ENCODE measurements at regions not wholly inside any gene's neighbourhood (a gene's known extent, or its start where the extent isn't known, plus 50 kb on each side); places are given as distances from the start of the nearest gene placed in this dataset.

DNA sequence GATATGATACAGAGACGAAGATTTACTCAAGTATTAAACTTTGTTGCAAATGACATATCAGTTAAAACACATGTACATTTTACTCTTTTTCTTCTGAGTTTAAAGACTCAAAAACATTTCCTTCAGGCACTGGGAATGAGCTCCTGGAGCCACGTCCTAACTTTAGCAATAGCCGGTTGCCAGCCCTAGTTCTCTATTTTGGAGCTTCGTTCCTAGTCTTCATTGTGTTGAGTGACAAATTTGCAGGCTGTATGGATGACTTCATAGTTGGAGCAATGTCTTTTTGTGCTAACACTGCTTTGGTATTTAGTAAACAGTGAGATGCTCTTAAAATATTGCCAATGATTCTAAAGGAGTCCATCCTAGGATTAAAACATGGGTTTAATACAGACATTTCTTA lies 190.9 kb downstream of the FAT4 start:
- no peaks in the 10 kb centered on the region for H3K36me3 Mint-ChIP-seq (ENCODE audit: low read depth)
- H3K4me1 Mint-ChIP-seq: no peaks in the 10 kb centered on the region
- intact Hi-C loops (cut with micrococcal nuclease): no loop called here
- H3K27ac Mint-ChIP-seq: no peak overlapping the region
- peaks cover 1% of the 10 kb centered on the region for H3K9me3 Mint-ChIP-seq
- H3K27me3 Mint-ChIP-seq: no peaks in the 10 kb centered on the region
- DNase-seq: no peak
- no peak overlapping the region for H3K4me3 Mint-ChIP-seq

DNA sequence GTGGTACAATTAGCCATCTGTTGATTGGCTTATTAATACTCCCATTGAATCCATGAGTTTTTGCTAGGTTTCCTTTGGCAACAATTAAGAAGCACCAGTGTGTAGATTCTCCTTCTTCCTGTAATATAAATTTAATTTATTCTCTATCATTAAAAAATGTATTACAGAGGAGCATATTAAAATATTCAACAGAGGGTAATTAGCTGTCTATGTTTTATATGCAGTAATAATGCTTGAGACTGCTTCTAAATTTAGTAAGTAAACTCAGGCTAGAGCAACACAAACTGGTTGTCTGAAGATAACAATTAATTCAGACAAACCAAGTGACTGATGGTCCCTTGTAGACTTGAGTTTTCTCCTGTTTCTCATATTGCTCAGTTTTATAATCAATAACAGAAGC lies 192.4 kb downstream of the FAT4 start:
- intact Hi-C loops (cut with micrococcal nuclease): no loop called here
- Mint-ChIP-seq H3K27me3 (no peaks in the 10 kb centered on the region), H3K9me3 (peaks cover 3% of the 10 kb centered on the region), H3K36me3 (ENCODE audit: low read depth) (no peaks in the 10 kb centered on the region), H3K4me3 (no peak overlapping the region), H3K27ac (no peak overlapping the region), H3K4me1 (no peaks in the 10 kb centered on the region)
- DNase-seq: no peak

DNA sequence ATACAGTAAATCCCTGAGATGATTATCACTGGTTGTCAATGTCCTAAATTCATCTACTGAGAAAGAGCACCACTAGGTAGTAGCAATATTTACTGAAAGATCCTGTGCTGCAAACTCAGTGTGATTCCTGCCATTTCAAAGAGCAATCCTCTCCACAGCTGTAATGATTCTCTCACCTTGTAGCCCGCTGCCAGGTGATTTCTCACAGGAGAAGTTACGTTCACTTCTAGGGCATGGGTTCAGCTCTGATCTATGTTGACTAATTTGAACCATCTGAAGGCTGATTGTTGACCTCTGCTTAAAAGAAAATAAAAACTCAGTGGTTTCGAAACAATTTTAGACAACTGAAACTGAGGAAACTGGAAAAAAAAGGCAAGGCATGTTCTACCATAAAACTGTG lies 197.0 kb downstream of the FAT4 start:
- DNase-seq: no peak
- no peak overlapping the region for H3K4me3 Mint-ChIP-seq
- H3K27ac Mint-ChIP-seq: no peak overlapping the region
- H3K36me3 Mint-ChIP-seq (ENCODE audit: low read depth): no peaks in the 10 kb centered on the region
- no peaks in the 10 kb centered on the region for H3K4me1 Mint-ChIP-seq
- peaks cover 3% of the 10 kb centered on the region for H3K9me3 Mint-ChIP-seq
- H3K27me3 Mint-ChIP-seq: no peaks in the 10 kb centered on the region
- intact Hi-C loops (cut with micrococcal nuclease): no loop called here

DNA sequence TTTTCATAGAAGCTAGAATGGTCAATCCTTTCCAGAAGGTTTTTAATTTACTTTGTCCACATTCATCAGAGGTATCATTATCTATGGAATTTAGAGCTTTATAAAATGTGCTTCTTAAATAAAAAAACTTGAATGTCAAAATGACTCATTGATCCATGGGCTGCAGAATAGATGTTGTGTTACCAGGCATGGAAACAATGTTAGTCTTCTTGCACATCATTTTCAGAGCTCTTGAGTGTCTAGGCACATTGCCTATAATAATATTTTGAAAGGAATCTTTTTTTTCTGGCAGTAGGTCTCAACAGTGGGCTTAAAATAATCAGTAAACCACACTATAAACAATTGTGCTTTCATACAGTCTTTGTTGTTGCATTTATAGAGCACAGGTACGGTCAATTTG lies 200.3 kb downstream of the FAT4 start:
- Mint-ChIP-seq H3K4me1 (no peaks in the 10 kb centered on the region), H3K4me3 (no peak overlapping the region), H3K9me3 (peaks cover 3% of the 10 kb centered on the region), H3K27ac (no peak overlapping the region), H3K27me3 (no peaks in the 10 kb centered on the region), H3K36me3 (ENCODE audit: low read depth) (no peaks in the 10 kb centered on the region)
- no peak for DNase-seq
- intact Hi-C loops (cut with micrococcal nuclease): no loop called here

DNA sequence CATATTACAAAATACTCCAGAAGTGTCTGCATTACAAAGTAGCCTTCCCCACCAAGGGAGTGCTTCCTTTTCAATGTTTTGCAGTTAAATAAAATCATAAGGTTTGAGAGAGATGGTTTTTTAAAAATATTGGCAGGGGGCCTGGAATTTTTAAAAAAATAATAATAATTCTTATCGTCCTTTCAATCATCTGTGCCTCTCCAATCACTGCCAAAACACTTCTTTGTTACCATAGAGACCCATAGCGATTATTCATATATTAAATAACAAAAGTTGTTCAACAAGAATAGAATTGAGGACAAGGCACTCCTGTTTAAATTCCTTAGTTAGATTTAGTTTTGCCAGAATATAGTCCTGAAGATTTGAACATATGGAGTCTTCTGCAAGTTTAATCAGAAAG lies 203.1 kb downstream of the FAT4 start:
- Mint-ChIP-seq H3K27me3 (no peaks in the 10 kb centered on the region), H3K36me3 (ENCODE audit: low read depth) (no peaks in the 10 kb centered on the region), H3K4me1 (no peaks in the 10 kb centered on the region), H3K9me3 (no peaks in the 10 kb centered on the region), H3K27ac (no peak overlapping the region), H3K4me3 (no peak overlapping the region)
- intact Hi-C loops (cut with micrococcal nuclease): no loop called here
- DNase-seq: no peak

DNA sequence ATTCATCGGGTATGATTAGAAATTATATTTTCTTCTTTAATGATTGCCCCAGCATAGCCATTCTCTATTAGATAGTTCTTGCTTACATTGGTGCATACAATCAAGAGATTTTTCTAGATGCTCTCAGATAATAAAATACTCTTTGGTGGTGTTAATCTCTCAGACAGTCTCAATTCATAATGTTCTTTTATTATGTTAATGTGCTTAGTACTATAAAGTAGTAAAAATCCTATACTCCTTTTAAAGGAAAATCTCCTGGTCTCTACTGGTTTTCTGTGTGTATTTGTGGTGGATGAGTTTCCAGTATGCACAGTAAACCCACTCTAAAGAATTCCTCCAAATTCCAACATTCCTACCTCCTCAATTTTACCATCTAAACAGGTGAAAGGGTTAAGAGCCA lies 203.5 kb downstream of the FAT4 start:
- H3K36me3 Mint-ChIP-seq (ENCODE audit: low read depth): no peaks in the 10 kb centered on the region
- no peaks in the 10 kb centered on the region for H3K4me1 Mint-ChIP-seq
- H3K9me3 Mint-ChIP-seq: no peaks in the 10 kb centered on the region
- no peaks in the 10 kb centered on the region for H3K27me3 Mint-ChIP-seq
- DNase-seq: no peak
- intact Hi-C loops (cut with micrococcal nuclease): no loop called here
- no peak overlapping the region for H3K4me3 Mint-ChIP-seq
- H3K27ac Mint-ChIP-seq: no peak overlapping the region

DNA sequence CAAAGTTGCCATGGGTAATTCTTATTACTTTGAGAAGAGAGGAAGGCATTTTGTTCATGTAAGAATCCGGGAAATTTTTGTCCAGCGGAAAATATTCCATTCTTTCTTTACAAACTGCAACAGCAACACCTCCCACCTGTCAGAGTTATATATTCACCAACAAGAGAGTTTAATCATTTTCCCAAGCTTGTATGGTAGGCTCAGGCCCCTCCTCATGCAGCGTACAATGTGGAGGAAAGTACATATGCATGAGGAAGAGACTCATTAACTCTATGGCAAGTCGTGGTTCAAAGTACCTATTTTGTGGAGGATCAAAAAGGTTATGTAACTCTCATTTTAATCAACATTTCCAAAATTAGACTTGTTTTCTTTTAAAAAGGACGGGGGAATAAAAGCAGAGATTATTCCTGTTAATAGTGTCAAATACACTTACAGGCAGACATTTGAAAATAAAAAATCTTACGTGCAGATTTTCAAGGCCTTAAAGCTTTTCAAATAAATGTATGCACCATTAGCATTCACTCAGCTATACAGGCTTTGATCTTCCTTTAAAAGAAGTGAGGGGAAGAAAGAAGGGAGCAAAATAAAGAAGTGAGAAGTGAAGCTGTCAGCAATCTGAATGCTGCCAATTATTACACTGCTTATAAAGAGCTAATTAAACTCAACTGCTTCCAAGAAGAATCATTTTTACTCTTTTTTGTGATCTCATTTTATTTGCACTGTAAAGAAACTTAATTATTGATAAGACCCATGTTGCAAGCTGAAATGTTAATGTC lies 204.8 kb downstream of the FAT4 start:
- Mint-ChIP-seq H3K27ac (no peak overlapping the region), H3K27me3 (no peaks in the 10 kb centered on the region), H3K4me3 (no peak overlapping the region), H3K9me3 (no peaks in the 10 kb centered on the region), H3K4me1 (no peaks in the 10 kb centered on the region), H3K36me3 (ENCODE audit: low read depth) (no peaks in the 10 kb centered on the region)
- intact Hi-C loops (cut with micrococcal nuclease): no loop called here
- DNase-seq: no peak

DNA sequence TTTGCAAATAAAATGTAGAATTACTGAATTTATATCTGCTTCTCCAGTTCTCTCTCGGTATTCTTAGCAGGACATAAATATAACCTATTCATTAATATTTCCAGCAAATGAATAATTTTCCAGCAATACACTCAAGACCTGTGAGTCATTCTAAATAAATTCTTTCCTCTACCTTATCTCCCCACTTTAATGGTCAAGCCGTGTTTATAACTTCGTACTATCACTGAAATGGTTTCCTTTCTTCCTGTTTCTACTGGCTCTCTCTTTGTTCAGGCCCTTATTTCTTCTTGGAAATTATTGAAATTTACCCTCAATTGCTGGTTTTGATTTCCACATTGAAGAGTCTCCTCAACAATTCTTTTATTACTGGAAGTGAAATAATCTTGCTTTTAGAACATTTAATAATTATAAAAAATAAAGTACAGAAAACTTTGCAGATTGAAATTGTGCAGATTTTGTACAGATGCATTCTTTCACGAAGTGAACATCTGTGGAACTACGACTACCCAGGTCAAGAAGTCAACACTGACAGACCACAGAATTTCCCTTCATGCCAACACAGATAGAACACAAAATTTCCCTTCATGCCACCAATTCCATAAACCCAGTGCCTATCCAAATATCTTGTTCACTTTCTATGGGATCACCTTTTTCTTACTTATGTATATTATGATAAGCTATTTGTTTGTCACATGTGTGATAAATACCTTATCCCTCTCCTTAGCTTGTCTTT lies 205.7 kb downstream of the FAT4 start:
- Mint-ChIP-seq H3K27ac (no peak overlapping the region), H3K4me1 (no peaks in the 10 kb centered on the region), H3K9me3 (no peaks in the 10 kb centered on the region), H3K4me3 (no peak overlapping the region), H3K36me3 (ENCODE audit: low read depth) (no peaks in the 10 kb centered on the region), H3K27me3 (no peaks in the 10 kb centered on the region)
- intact Hi-C loops (cut with micrococcal nuclease): no loop called here
- no peak for DNase-seq

DNA sequence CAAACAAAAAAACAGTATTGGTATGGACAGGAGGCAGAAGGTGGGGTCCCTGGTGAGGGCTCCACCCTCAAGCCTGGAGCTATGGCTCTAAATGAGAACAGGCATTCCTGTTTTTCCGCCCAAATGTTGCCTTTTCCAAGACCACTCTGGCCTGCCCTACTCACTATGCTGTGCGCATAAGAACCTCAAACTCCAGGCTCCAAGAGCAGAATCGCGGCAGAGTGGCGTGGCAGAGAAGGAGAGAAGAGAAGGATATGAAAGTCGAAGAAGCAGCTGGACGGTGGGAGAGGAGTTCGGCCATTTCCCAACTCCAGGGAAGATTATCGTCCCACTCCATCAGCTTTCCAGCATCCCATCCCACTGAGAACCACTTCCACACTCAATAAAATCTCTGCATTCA lies 207.8 kb downstream of the FAT4 start:
- H3K27ac Mint-ChIP-seq: no peak overlapping the region
- H3K4me3 Mint-ChIP-seq: no peak overlapping the region

DNA sequence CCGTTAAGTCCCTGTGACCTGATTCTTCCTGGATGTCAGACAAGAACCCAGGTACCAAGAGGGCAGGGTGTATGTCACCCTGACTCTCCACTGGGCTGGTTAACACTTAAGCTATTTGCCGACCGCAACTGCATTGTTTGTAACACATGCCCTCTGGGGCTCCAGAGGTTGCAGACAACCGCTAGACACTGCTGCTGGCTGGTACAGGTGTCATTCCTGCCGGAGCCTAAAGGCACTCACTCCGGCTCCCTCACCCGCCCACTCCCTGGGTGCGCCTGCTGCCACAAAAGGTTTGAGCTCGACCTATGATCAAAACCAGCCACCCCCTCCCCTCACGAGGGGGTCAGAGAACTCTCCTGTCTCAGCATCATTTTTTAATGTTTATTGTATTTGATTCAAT lies 208.2 kb downstream of the FAT4 start:
- Mint-ChIP-seq H3K4me3 (no peak overlapping the region), H3K36me3 (ENCODE audit: low read depth) (no peaks in the 10 kb centered on the region), H3K9me3 (no peaks in the 10 kb centered on the region), H3K4me1 (no peaks in the 10 kb centered on the region), H3K27me3 (no peaks in the 10 kb centered on the region), H3K27ac (no peak overlapping the region)
- intact Hi-C loops (cut with micrococcal nuclease): no loop called here
- no peak for DNase-seq

More for the DNA sequence above, 207.8 kb downstream of the FAT4 start:
- intact Hi-C loops (cut with micrococcal nuclease): no loop called here
- H3K4me1 Mint-ChIP-seq: no peaks in the 10 kb centered on the region
- no peaks in the 10 kb centered on the region for H3K9me3 Mint-ChIP-seq
- DNase-seq: no peak
- no peaks in the 10 kb centered on the region for H3K27me3 Mint-ChIP-seq
- H3K36me3 Mint-ChIP-seq (ENCODE audit: low read depth): no peaks in the 10 kb centered on the region

DNA sequence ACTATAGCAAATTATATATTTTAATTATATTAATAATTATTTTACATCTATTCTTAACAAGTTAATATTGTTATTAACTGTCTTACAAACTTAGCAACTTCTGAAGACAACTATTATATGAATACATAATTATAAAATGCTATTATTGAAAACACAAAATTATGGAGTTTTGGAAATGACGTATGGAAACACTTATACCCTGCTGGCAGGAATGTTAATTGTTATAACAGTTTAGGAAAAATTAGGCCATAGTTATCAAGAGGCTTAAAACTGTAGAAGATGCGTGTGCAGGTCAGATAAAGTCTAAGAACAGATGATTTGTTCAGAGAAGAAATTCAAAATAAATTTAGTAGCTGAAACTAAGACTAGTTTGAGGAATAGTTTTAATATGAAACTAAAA lies 211.7 kb downstream of the FAT4 start:
- no peaks in the 10 kb centered on the region for H3K4me1 Mint-ChIP-seq
- no peak for DNase-seq
- no peak overlapping the region for H3K27ac Mint-ChIP-seq
- H3K27me3 Mint-ChIP-seq: no peaks in the 10 kb centered on the region
- H3K36me3 Mint-ChIP-seq (ENCODE audit: low read depth): no peaks in the 10 kb centered on the region
- no peaks in the 10 kb centered on the region for H3K9me3 Mint-ChIP-seq
- no peak overlapping the region for H3K4me3 Mint-ChIP-seq
- intact Hi-C loops (cut with micrococcal nuclease): no loop called here

DNA sequence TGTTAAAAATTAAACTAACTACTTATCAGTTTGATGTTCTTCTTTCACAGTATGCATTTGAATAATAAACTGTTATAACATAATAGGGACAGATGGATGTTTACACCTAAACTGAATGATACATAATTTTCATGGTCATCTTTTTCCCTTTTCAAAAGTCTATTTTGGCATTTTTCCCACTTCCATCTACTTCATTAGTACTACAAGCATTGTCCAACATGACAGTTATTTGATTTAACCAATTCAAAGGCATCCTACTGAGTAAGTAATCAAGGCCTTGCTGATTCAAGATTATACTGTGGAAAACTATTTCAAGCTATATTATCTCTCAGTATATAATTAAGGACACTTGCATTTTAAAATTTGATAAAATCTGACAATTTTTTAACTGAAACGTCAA lies 212.9 kb downstream of the FAT4 start:
- no peaks in the 10 kb centered on the region for H3K36me3 Mint-ChIP-seq (ENCODE audit: low read depth)
- H3K27me3 Mint-ChIP-seq: no peaks in the 10 kb centered on the region
- H3K9me3 Mint-ChIP-seq: no peaks in the 10 kb centered on the region
- no peak overlapping the region for H3K4me3 Mint-ChIP-seq
- H3K27ac Mint-ChIP-seq: no peak overlapping the region
- no peaks in the 10 kb centered on the region for H3K4me1 Mint-ChIP-seq
- intact Hi-C loops (cut with micrococcal nuclease): no loop called here
- DNase-seq: no peak

DNA sequence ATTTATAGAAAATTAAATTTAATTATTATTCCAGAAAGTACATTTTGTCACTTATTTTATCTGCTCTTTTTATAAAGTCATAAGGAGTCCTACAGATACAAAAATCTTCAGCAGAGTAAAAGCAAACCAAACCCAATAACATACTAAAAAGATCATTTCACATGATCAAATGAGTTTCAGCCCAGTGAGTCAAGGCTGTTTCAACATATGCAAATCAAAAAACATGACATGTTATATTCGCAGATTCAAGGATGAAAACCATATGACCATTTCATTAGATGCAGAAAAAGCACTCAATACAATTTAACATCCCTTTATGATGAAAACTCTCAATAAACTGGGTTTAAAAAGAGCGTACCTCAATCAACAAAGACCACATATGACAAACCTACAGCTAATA lies 214.3 kb downstream of the FAT4 start:
- no peak for DNase-seq
- intact Hi-C loops (cut with micrococcal nuclease): no loop called here
- H3K4me3 Mint-ChIP-seq: no peak overlapping the region
- H3K9me3 Mint-ChIP-seq: no peaks in the 10 kb centered on the region
- no peaks in the 10 kb centered on the region for H3K27me3 Mint-ChIP-seq
- no peaks in the 10 kb centered on the region for H3K4me1 Mint-ChIP-seq
- H3K36me3 Mint-ChIP-seq (ENCODE audit: low read depth): no peaks in the 10 kb centered on the region
- no peak overlapping the region for H3K27ac Mint-ChIP-seq

DNA sequence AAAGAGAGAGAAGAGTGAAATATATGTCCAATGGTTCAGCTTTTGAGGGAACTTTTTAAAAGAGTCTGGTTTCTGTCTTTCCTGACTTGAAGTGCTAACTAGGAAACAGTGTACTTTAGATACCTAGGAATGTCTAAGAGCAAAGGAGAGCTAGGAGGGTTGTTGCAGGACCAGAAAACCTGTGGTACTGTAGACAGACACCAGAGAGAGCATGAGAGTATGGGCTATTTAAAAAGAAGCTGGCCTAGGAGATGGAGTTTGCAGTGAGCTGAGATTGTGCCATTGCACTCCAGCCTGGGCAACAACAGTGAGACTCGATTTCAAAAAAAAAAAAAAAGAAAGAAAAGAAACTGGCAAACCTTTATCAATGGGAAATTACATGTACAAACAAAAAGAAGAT lies 223.9 kb downstream of the FAT4 start:
- DNase-seq: no peak
- H3K4me1 Mint-ChIP-seq: no peaks in the 10 kb centered on the region
- H3K9me3 Mint-ChIP-seq: peaks cover 7% of the 10 kb centered on the region
- no peaks in the 10 kb centered on the region for H3K36me3 Mint-ChIP-seq (ENCODE audit: low read depth)
- intact Hi-C loops (cut with micrococcal nuclease): no loop called here
- H3K27me3 Mint-ChIP-seq: no peaks in the 10 kb centered on the region
- H3K27ac Mint-ChIP-seq: no peak overlapping the region
- no peak overlapping the region for H3K4me3 Mint-ChIP-seq

DNA sequence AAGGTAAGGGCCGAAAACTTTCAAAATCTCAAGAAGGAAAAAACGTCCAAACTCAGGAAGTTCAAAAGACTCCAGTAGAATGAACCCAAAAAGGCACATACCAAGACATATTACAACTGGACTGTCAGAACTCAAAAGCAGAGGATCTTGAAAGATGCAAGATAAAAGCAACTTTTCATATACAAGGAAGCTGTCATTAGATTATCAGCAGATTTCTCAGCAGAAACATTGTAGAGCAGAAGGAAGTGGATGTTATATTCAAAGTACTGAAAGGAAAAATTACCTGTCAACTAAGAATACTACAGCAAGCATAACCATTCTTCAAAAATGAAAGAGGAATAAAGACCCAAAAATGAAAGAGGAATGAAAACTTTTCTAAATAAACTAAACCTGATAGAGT lies 224.9 kb downstream of the FAT4 start:
- no peak for DNase-seq
- Mint-ChIP-seq H3K9me3 (peaks cover 7% of the 10 kb centered on the region), H3K27me3 (no peaks in the 10 kb centered on the region), H3K4me3 (no peak overlapping the region), H3K36me3 (ENCODE audit: low read depth) (no peaks in the 10 kb centered on the region), H3K4me1 (no peaks in the 10 kb centered on the region), H3K27ac (no peak overlapping the region)
- intact Hi-C loops (cut with micrococcal nuclease): no loop called here
